GM23248 (cell line): ENCODE measurements at regions not wholly inside any gene's neighbourhood (a gene's known extent, or its start where the extent isn't known, plus 50 kb on each side); places are given as distances from the start of the nearest gene placed in this dataset.

Experiments used
- EZH2 ChIP-seq: fragments of 200-600 bp; sonication (generic); IDR thresholded peaks from 2 replicates; pipeline ENCODE4 v1.6.1; 2018; ENCODE audit warnings: antibody characterized with exemption, mild to moderate bottlenecking; ENCODE audit not compliant: insufficient read depth, poor library complexity, severe bottlenecking
- EZH2phosphoT487 ChIP-seq: fragments of 200-600 bp; sonication (generic); IDR thresholded peaks from 2 replicates; pipeline ENCODE4 v1.6.1; 2018; ENCODE audit warnings: antibody characterized with exemption, moderate library complexity, mild to moderate bottlenecking, low read depth; ENCODE audit not compliant: insufficient read depth

- TF ChIP-seq EZH2phosphoT487 = no peak
- TF ChIP-seq EZH2 = no peak
Observed at GRCh38 chr7:21300692-21301091, 127.2 kb upstream of the SP4 start.
